ENCODE measurements at regions not wholly inside any gene's neighbourhood (a gene's known extent, or its start where the extent isn't known, plus 50 kb on each side); places are given as distances from the start of the nearest gene placed in this dataset.

DNA sequence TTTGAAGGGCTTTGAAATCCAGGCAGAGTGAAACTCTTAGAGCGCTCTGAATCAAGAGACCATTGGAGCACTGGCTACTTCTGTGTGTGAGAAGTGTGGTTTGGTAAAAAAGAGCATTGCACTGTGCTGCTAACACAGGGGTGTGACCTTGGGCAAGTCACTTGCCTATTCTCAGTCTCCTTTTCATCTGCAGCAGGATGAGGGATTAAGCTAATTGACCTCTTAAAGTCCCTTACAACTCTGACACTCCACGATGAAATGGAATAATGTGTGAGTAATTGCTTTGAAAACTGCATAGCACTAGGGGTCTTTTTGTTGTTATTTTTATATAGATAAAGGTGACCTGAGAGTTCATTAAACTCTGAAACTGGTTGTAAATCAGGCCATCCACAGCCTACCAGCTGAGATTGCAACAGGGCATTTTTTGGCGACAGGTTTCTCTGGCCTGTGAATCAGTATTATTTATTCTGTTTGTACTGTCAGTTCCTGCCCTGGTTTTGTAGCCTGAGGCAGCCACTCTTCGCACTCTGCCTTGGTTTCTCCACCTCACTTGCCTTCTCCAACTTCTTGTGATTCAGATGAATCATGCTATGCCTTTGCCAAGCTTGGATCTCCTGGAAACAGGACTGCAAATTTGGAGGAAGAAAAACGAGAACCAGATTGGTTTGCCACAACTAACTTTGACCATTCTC is 159.9 kb upstream of the PARP11 start:
- Mint-ChIP-seq H3K36me3 (ENCODE audit: insufficient read depth, unreplicated experiment) (no peaks in the 10 kb centered on the region), H3K9me3 (ENCODE audit: unreplicated experiment) (no peaks in the 10 kb centered on the region), H3K4me3 (ENCODE audit: unreplicated experiment) (peak overlapping the region; percentile 5), H3K27me3 (ENCODE audit: insufficient read depth, unreplicated experiment) (no peaks in the 10 kb centered on the region), H3K4me1 (ENCODE audit: insufficient read depth, unreplicated experiment) (peaks cover 30% of the 10 kb centered on the region), H3K27ac (ENCODE audit: low read depth, unreplicated experiment) (peak overlapping the region; percentile 78)
- DNase-seq (ENCODE audit: unreplicated experiment): peak; percentile 96
- ChIA-PET CTCF (interaction anchor here (0.5 to 8.7 kb wide), 11 partner anchors 10 to 248 kb away, joined by 3 to 220 read pairs (median 5); no protein-coding TSS in a partner anchor), POLR2A (interaction anchor here (0.6 to 3.7 kb wide), 11 partner anchors 21 to 733 kb away, joined by 3 to 16 read pairs (median 5); no protein-coding TSS in a partner anchor)
- TF ChIP-seq CTCF (IDR thresholded peaks at IDR 0.05; ENCODE audit: unreplicated experiment): no peak
- intact Hi-C loops (cut with micrococcal nuclease): loop anchor here (5.0 kb wide), 1 partner anchor 161 kb away; the partner anchor contains the start of gene PARP11
- BruUV-seq (replicated peaks): no TSS peak

DNA sequence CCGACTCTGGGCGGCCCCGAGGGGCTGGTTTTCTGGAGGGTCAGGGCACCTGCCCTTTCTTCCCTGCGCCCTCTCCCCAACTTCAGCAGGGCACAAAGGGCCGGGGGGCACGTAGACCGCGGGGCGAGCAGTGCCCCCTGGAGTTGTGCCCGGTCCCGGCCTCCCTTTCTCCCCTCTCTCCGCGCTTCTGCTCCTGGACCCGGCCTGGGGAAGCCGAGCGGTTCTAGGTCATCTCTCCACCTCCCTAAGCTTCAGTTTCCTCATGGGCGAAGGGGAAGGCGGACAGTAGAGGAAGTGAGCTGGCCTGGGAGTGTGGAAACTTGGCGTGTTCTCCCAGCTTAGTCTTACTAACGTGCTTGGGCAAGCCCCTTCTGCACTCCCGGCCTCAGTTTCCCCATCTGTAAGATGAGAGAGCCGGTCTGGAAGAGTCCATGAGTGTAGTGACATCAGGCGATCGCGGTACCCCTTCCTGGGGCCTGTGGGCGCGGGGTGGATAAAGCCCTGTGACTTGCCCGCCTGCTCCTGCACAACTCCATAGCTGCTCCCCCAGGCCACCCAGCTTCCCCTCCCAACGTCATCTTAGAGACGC is 158.6 kb upstream of the PARP11 start:
- TF ChIP-seq CTCF (IDR thresholded peaks at IDR 0.05; ENCODE audit: unreplicated experiment): no peak
- DNase-seq (ENCODE audit: unreplicated experiment): peak; percentile 79
- peaks cover 23% of the 10 kb centered on the region for H3K4me1 Mint-ChIP-seq (ENCODE audit: insufficient read depth, unreplicated experiment)
- H3K27ac Mint-ChIP-seq (ENCODE audit: low read depth, unreplicated experiment): peak overlapping the region; percentile 78
- peak overlapping the region; percentile 62 for H3K4me3 Mint-ChIP-seq (ENCODE audit: unreplicated experiment)
- intact Hi-C loops (cut with micrococcal nuclease): loop anchor here (5.0 kb wide), 1 partner anchor 159 kb away; the partner anchor contains the start of gene PARP11
- no peaks in the 10 kb centered on the region for H3K9me3 Mint-ChIP-seq (ENCODE audit: unreplicated experiment)
- ChIA-PET CTCF (interaction anchor here (0.5 to 3.1 kb wide), 13 partner anchors 20 to 1957 kb away, joined by 3 to 14 read pairs (median 5); no protein-coding TSS in a partner anchor), POLR2A (interaction anchor here (1.0 to 3.7 kb wide), 8 partner anchors 20 to 242 kb away, joined by 3 to 14 read pairs (median 5); partner anchors contain the start of gene CCND2)
- no peaks in the 10 kb centered on the region for H3K36me3 Mint-ChIP-seq (ENCODE audit: insufficient read depth, unreplicated experiment)
- no TSS peak for BruUV-seq (replicated peaks)
- no peaks in the 10 kb centered on the region for H3K27me3 Mint-ChIP-seq (ENCODE audit: insufficient read depth, unreplicated experiment)

DNA sequence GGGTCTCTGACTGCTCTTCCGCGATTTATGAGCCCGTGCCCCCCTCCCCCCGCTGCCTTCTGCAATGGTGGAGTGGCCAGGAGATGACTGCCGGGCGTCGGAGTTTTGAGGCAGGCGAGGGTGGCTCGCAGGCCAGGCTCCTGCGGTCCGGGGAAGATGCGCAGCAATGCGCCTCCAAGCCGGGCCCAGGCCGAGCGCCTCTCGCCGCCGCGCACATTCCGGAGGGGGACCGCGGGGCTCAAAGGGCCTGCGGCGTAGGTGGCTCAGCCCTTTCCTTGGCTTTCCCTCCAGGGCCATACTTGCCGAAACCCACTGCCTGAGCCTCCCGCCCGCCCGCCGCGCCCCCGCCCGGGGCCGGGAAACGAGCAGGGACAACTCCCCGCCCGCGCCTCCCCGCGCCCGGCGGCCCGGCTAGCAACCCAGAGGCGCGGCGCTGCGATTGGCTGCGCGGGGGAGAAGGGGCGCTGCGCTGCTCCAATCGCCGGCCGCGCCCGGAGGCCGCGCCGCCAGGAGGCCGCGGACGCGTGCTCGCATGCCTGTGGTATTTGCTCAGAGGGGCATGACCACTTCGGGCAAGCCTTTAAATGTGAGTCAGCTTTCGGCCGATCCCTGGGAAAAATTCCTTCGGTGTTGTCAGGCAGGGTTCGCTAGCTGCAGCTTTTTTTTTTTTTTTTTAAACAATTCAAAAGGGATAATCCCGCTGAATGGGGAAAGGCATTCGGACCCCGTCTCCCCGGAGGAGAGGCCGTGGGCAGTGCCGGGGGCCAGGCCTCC is 157.9 kb upstream of the PARP11 start:
- Mint-ChIP-seq H3K27ac (ENCODE audit: low read depth, unreplicated experiment) (peak overlapping the region; percentile 78), H3K4me1 (ENCODE audit: insufficient read depth, unreplicated experiment) (peaks cover 19% of the 10 kb centered on the region), H3K9me3 (ENCODE audit: unreplicated experiment) (no peaks in the 10 kb centered on the region), H3K27me3 (ENCODE audit: insufficient read depth, unreplicated experiment) (no peaks in the 10 kb centered on the region), H3K4me3 (ENCODE audit: unreplicated experiment) (peak overlapping the region; percentile 62), H3K36me3 (ENCODE audit: insufficient read depth, unreplicated experiment) (no peaks in the 10 kb centered on the region)
- TSS peak; percentile 58 for BruUV-seq (replicated peaks)
- CTCF ChIA-PET: interaction anchor here (0.7 to 3.1 kb wide), 9 partner anchors 30 to 508 kb away, joined by 3 to 14 read pairs (median 6); no protein-coding TSS in a partner anchor
- intact Hi-C loops (cut with micrococcal nuclease): loop anchor here (5.0 kb wide), 1 partner anchor 159 kb away; the partner anchor contains the start of gene PARP11
- no peak for TF ChIP-seq CTCF (IDR thresholded peaks at IDR 0.05; ENCODE audit: unreplicated experiment)
- POLR2A ChIA-PET: interaction anchor here (0.9 to 3.7 kb wide), 6 partner anchors 19 to 242 kb away, joined by 3 to 14 read pairs (median 5); partner anchors contain the start of genes CCND2 and PARP11
- peak; percentile 97 for DNase-seq (ENCODE audit: unreplicated experiment)

Measured in MCF 10A (cell line).